ENCODE measurements at regions not wholly inside any gene's neighbourhood (a gene's known extent, or its start where the extent isn't known, plus 50 kb on each side); places are given as distances from the start of the nearest gene placed in this dataset.

GRCh38 chr13:30827578-30827925 lies 78.5 kb upstream of the MEDAG start:
- no peak for TF ChIP-seq CTCF (IDR thresholded peaks at IDR 0.05)
- TF ChIP-seq POLR2AphosphoS5 (IDR thresholded peaks at IDR 0.05), result no peak
- TF ChIP-seq EP300 (IDR thresholded peaks at IDR 0.05; ENCODE audit: low read depth), result no peak
- no peak for TF ChIP-seq POLR2A (IDR thresholded peaks at IDR 0.05)

All from transverse colon (tissue), 4 donors.